K562 (cell line): ENCODE measurements at regions not wholly inside any gene's neighbourhood (a gene's known extent, or its start where the extent isn't known, plus 50 kb on each side); places are given as distances from the start of the nearest gene placed in this dataset.

Experiments used
- ATAC-seq: fragments of 200-7000 bp; cut with Tn5 transposase; 3 replicates; pipeline ENCODE4 v1.9.1; 2020; ENCODE audit warnings: moderate library complexity
- BruUV-seq: library from RNA; stranded (reverse); fragments of 400-500 nt; replicated peaks from 2 replicates; lab custom pipeline; 2021; lab: Mats Ljungman, UMichigan
- CTCF ChIA-PET: fragments of 300-600 bp; formaldehyde crosslinking; extraction: SDS; loops from one replicate; lab custom pipeline; 2021; ENCODE audit warnings: low intra/inter-chr PET ratio; lab: Yijun Ruan, JAX
- POLR2A ChIA-PET: fragments of 300-600, 350-650 bp; sonication (Branson Sonifier 250); formaldehyde crosslinking; extraction: SDS; loops from one replicate; lab custom pipeline; 2021; ENCODE audit warnings: antibody characterized with exemption, inconsistent platforms; lab: Yijun Ruan, JAX
- DNase-seq, 4 experiments: peaks; one replicate each; pipeline versions ENCODE4 v3.0.0 to v3.0.0-alpha.2; 2011 to 2018; ENCODE audit warnings: low spot score in 3 of 4, mixed read lengths in 3 of 4; ENCODE audit errors: extremely low read depth in 1 of 4
- FAIRE-seq: peaks from 2 replicates; lab custom pipeline; 2011; peaks lifted over from hg19 to GRCh38; lab: Jason Lieb, UNC
- H2AFZ ChIP-seq: 2 replicates; pipeline ENCODE4 v1.6.0; 2011; ENCODE audit warnings: low read depth, low read length, control low read depth, inconsistent platforms
- H3K27ac ChIP-seq: fragments of 200-600 bp; 3 replicates; pipeline ENCODE4 v1.8.0; 2011; ENCODE audit warnings: low read depth, mild to moderate bottlenecking, control low read depth, inconsistent platforms, low read length, moderate library complexity, mixed read lengths; ENCODE audit errors: extremely low read depth
- H3K27me3 ChIP-seq, 2 experiments: fragments of 300-600 bp in 1 of 2; 2 replicates in 1 of 2; 3 replicates in 1 of 2; pipeline versions ENCODE4 v1.6.0 to v1.8.0; 2011; ENCODE audit warnings: inconsistent platforms in 2 of 2, low read length in 2 of 2, mild to moderate bottlenecking in 1 of 2, mixed read lengths in 1 of 2, moderate library complexity in 1 of 2; ENCODE audit not compliant: control insufficient read depth in 2 of 2, insufficient read depth in 2 of 2
- H3K36me3 ChIP-seq: fragments of 300-600 bp; 3 replicates; pipeline ENCODE4 v1.8.0; 2011; ENCODE audit warnings: mild to moderate bottlenecking, low read length, inconsistent platforms; ENCODE audit not compliant: control insufficient read depth, insufficient read depth
- H3K4me1 ChIP-seq, 2 experiments: fragments of 200-600 bp in 1 of 2; replicated peaks in 1 of 2; 2 replicates in 1 of 2; 3 replicates in 1 of 2; pipeline versions ENCODE4 v1.5.1 to v1.8.0; 2011; ENCODE audit warnings: inconsistent platforms in 2 of 2, low read length in 2 of 2, mild to moderate bottlenecking in 1 of 2, mixed read lengths in 1 of 2, moderate library complexity in 1 of 2; ENCODE audit not compliant: control insufficient read depth in 2 of 2, insufficient read depth in 2 of 2
- H3K4me2 ChIP-seq: 2 replicates; pipeline ENCODE4 v1.6.1; 2011; ENCODE audit warnings: low read length, control low read depth, inconsistent platforms, mixed read lengths; ENCODE audit not compliant: insufficient read depth
- H3K4me3 ChIP-seq: fragments of 200-600 bp; sonication (generic), shearing (Covaris generic); 2 replicates; pipeline ENCODE4 v1.5.1; 2016; ENCODE audit warnings: control low read depth, inconsistent platforms
- H3K79me2 ChIP-seq: fragments of 200-600 bp; 3 replicates; pipeline ENCODE4 v1.8.0; 2011; ENCODE audit warnings: low read length, inconsistent platforms; ENCODE audit not compliant: control insufficient read depth, insufficient read depth
- H3K9ac ChIP-seq, 2 experiments: 2 replicates each; pipeline versions ENCODE4 v1.6.0 to v1.6.1; 2011; ENCODE audit warnings: low read depth in 2 of 2, low read length in 2 of 2, control low read depth in 1 of 2, inconsistent platforms in 1 of 2, mild to moderate bottlenecking in 1 of 2, mixed read lengths in 1 of 2; ENCODE audit not compliant: insufficient read depth in 1 of 2
- H3K9me1 ChIP-seq: one replicate; pipeline ENCODE4 v1.6.0; 2011; ENCODE audit warnings: inconsistent platforms, mild to moderate bottlenecking, low read length, moderate library complexity; ENCODE audit not compliant: control insufficient read depth, insufficient read depth
- H3K9me3 ChIP-seq: replicated peaks from 2 replicates; pipeline ENCODE4 v1.5.1; 2011; ENCODE audit warnings: low read depth, low read length, inconsistent platforms; ENCODE audit not compliant: control insufficient read depth, insufficient read depth
- H4K20me1 ChIP-seq: replicated peaks from 2 replicates; pipeline ENCODE4 v1.6.1; 2011; ENCODE audit warnings: low read length, inconsistent platforms, mixed read lengths; ENCODE audit not compliant: control insufficient read depth, insufficient read depth
- ARHGAP35 ChIP-seq: fragments of 450-650 bp; IDR thresholded peaks from 2 replicates; pipeline ENCODE4 v1.6.1; 2018; ENCODE audit not compliant: partially characterized antibody
- CTBP1 ChIP-seq: fragments of 450-650 bp; IDR thresholded peaks from 2 replicates; pipeline ENCODE4 v1.6.1; 2016; ENCODE audit warnings: borderline replicate concordance
- DPF2 ChIP-seq: fragments of 450-650 bp; IDR thresholded peaks from 2 replicates; pipeline ENCODE4 v1.6.1; 2016
- ESRRA ChIP-seq: fragments of 450-650 bp; IDR thresholded peaks from 2 replicates; pipeline ENCODE4 v1.6.1; 2014; ENCODE audit warnings: low read depth, mild to moderate bottlenecking, moderate library complexity, borderline replicate concordance
- GATAD2B ChIP-seq: fragments of 450-650 bp; IDR thresholded peaks from 2 replicates; pipeline ENCODE4 v1.6.1; 2017; ENCODE audit warnings: mild to moderate bottlenecking, borderline replicate concordance
- HIVEP1 ChIP-seq: fragments of 250-450 bp; sonication (Bioruptor Pico); IDR thresholded peaks from 2 replicates; pipeline ENCODE4 v1.4.0; 2020; ENCODE audit warnings: mild to moderate bottlenecking
- JUND ChIP-seq, 2 experiments: IDR thresholded peaks; 2 replicates in 1 of 2; 3 replicates in 1 of 2; pipeline ENCODE4 v1.6.1; 2011; ENCODE audit warnings: borderline replicate concordance in 2 of 2, low read depth in 2 of 2, low read length in 2 of 2, improper control_type of control experiment in 1 of 2, missing biosample characterization in 1 of 2, missing genetic modification characterization in 1 of 2, missing genetic modification reagents in 1 of 2
- NCOR1 ChIP-seq: fragments of 450-650 bp; IDR thresholded peaks from 2 replicates; pipeline ENCODE4 v1.6.1; 2016; ENCODE audit warnings: mild to moderate bottlenecking, moderate library complexity
- NFIC ChIP-seq: fragments of 450-650 bp; IDR thresholded peaks from 2 replicates; pipeline ENCODE4 v1.6.1; 2017; ENCODE audit warnings: mild to moderate bottlenecking, inconsistent platforms
- NR2C2 ChIP-seq, 2 experiments: fragments of 200-800 bp in 1 of 2; sonication (Bioruptor generic) in 1 of 2; sonication (generic) in 1 of 2; formaldehyde crosslinking in 1 of 2; IDR thresholded peaks; 2 replicates each; pipeline versions ENCODE4 v1.6.1 to v1.8.0; 2016 to 2022; ENCODE audit warnings: mild to moderate bottlenecking in 1 of 2, missing compliant biosample characterization in 1 of 2, missing genetic modification characterization in 1 of 2, missing genetic modification reagents in 1 of 2
- TAL1 ChIP-seq: fragments of 450-650 bp; IDR thresholded peaks from 2 replicates; pipeline ENCODE4 v1.6.1; 2016; ENCODE audit warnings: mild to moderate bottlenecking
- ZNF184 ChIP-seq: sonication (generic); formaldehyde crosslinking; IDR thresholded peaks from 2 replicates; pipeline ENCODE4 v1.5.0; 2020; ENCODE audit warnings: missing genetic modification reagents
- ZNF408 ChIP-seq: fragments of 250-450 bp; sonication (Bioruptor Pico); IDR thresholded peaks from 2 replicates; pipeline ENCODE4 v1.4.0; 2020; ENCODE audit warnings: low read depth, mild to moderate bottlenecking, moderate library complexity
- ZNF445 ChIP-seq: fragments of 250-450 bp; sonication (Bioruptor Pico); IDR thresholded peaks from 2 replicates; pipeline ENCODE4 v1.4.0; 2020; ENCODE audit warnings: low read depth, mild to moderate bottlenecking, moderate library complexity
- ZNF507 ChIP-seq: conservative IDR thresholded peaks from 2 replicates; pipeline ENCODE4 v1.6.1; 2017; ENCODE audit warnings: missing genetic modification characterization, missing compliant biosample characterization
- WGBS: fragments of 100-300 bp; shearing (Covaris generic); methylation state at CpG from one replicate; pipeline ENCODE4 v1.1.6; 2016; ENCODE audit warnings: low coverage, mixed read lengths; ENCODE audit not compliant: insufficient coverage; ENCODE audit errors: missing lambda C conversion rate; 5-methylcytosine and 5-hydroxymethylcytosine counted together
- in situ Hi-C: fragments of 300-500 bp; cut with MboI; formaldehyde crosslinking; loops from 4 replicates; pipeline ENCODE4 v1.15.0; 2018; ENCODE audit warnings: inconsistent platforms, mixed read lengths
- intact Hi-C: fragments of 100-400 bp; cut with micrococcal nuclease; formaldehyde crosslinking; loops from 2 replicates; pipeline ENCODE4 v1.14.2; 2022
- TF ChIP-seq, protein P1 (sequence below): sonication (generic); formaldehyde crosslinking; IDR thresholded peaks from 2 replicates; pipeline ENCODE4 v1.8.0; 2022; ENCODE audit warnings: mild to moderate bottlenecking, missing genetic modification reagents, borderline replicate concordance
- TF ChIP-seq, protein P2 (sequence below): IDR thresholded peaks from 2 replicates; pipeline ENCODE4 v1.6.1; 2016; ENCODE audit warnings: missing genetic modification characterization, missing compliant biosample characterization
- TF ChIP-seq, protein P3 (sequence below): fragments of 250-450 bp; sonication (Bioruptor Pico); IDR thresholded peaks from 2 replicates; pipeline ENCODE4 v1.8.0; 2022; ENCODE audit warnings: inconsistent platforms

DNA sequence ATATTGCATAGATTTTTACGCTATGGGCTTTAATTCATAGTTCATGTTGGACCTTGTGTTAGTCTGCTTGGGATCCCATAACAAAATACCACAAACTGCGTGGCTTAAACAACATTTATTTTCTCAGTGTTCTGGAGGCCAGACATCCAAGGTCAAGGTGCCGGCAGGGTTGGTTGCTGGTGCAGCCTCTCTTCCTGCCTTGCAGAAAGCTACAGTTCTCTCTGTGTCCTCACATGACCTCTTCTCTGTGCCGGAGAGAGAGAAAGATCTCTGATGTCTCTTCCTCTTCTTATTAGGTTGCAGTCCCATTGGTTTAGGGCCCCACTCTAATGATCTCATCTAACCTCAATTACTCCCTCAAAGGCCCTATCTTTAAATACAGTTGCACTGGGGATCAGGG, 170.5 kb downstream of the IPO8 start:
- ChIA-PET POLR2A (no interaction called here), CTCF (no interaction called here)
- Histone ChIP-seq H3K79me2 (no peaks in the 10 kb centered on the region), H3K9me1 (no peaks in the 10 kb centered on the region), H4K20me1 (no peaks in the 10 kb centered on the region), H3K4me1 (peaks cover 0 to 17% of the 10 kb centered on the region in 2 experiments; a peak in 3 of 5 replicates), H3K4me2 (no peak overlapping the region), H2AFZ (no peak overlapping the region), H3K27ac (no peak overlapping the region), H3K4me3 (no peak overlapping the region), H3K36me3 (no peaks in the 10 kb centered on the region), H3K9ac (no peak overlapping the region), H3K9me3 (no peaks in the 10 kb centered on the region), H3K27me3 (no peaks in the 10 kb centered on the region)
- in situ Hi-C loops: no loop called here
- DNase-seq (peak in 2 of 4 experiments; percentile 34 to 39), ATAC-seq (no peak), FAIRE-seq (no peak)
- intact Hi-C loops: no loop called here
- WGBS: 23% methylated on average over 4 of the region's 4 CpGs
- no TSS peak for BruUV-seq
- peak; percentile 15; the same call in 1 of the 2 replicates for TF ChIP-seq CTBP1
- no peak for TF ChIP-seq NFIC
- TF ChIP-seq GATAD2B: no peak
- TF ChIP-seq TAL1: no peak
- peak; percentile 80 for TF ChIP-seq ESRRA
- TF ChIP-seq DPF2: 0 out of 2 replicates have a peak, but pooled peaks have one; percentile 21
- no peak for TF ChIP-seq ZNF445 (CRISPR knock-in tag)
- TF ChIP-seq, protein P1, sequence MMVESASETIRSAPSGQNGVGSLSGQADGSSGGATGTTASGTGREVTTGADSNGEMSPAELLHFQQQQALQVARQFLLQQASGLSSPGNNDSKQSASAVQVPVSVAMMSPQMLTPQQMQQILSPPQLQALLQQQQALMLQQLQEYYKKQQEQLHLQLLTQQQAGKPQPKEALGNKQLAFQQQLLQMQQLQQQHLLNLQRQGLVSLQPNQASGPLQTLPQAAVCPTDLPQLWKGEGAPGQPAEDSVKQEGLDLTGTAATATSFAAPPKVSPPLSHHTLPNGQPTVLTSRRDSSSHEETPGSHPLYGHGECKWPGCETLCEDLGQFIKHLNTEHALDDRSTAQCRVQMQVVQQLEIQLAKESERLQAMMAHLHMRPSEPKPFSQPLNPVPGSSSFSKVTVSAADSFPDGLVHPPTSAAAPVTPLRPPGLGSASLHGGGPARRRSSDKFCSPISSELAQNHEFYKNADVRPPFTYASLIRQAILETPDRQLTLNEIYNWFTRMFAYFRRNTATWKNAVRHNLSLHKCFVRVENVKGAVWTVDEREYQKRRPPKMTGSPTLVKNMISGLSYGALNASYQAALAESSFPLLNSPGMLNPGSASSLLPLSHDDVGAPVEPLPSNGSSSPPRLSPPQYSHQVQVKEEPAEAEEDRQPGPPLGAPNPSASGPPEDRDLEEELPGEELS (CRISPR knock-in tag): no peak
- TF ChIP-seq JUND (IDR thresholded peaks at IDR 0.05; ENCODE audit: borderline replicate concordance, low read depth, low read length): no peak
- TF ChIP-seq JUND (tag; IDR thresholded peaks at IDR 0.05; ENCODE audit: borderline replicate concordance, low read depth, low read length): 0 out of 3 replicates have a peak, but pooled peaks have one; percentile 42
- TF ChIP-seq ZNF408: no peak
- no peak for TF ChIP-seq ZNF507 (tag)
- TF ChIP-seq, protein P2, sequence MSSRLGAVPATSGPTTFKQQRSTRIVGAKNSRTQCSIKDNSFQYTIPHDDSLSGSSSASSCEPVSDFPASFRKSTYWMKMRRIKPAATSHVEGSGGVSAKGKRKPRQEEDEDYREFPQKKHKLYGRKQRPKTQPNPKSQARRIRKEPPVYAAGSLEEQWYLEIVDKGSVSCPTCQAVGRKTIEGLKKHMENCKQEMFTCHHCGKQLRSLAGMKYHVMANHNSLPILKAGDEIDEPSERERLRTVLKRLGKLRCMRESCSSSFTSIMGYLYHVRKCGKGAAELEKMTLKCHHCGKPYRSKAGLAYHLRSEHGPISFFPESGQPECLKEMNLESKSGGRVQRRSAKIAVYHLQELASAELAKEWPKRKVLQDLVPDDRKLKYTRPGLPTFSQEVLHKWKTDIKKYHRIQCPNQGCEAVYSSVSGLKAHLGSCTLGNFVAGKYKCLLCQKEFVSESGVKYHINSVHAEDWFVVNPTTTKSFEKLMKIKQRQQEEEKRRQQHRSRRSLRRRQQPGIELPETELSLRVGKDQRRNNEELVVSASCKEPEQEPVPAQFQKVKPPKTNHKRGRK (tag): no peak
- no peak for TF ChIP-seq ZNF184
- TF ChIP-seq NR2C2 (CRISPR knock-in tag; IDR thresholded peaks at IDR 0.05): no peak
- TF ChIP-seq NR2C2 (tag; IDR thresholded peaks at IDR 0.05): 0 out of 2 replicates have a peak, but pooled peaks have one; percentile 25
- no peak for TF ChIP-seq HIVEP1 (CRISPR knock-in tag)
- no peak for TF ChIP-seq NCOR1
- TF ChIP-seq, protein P3, sequence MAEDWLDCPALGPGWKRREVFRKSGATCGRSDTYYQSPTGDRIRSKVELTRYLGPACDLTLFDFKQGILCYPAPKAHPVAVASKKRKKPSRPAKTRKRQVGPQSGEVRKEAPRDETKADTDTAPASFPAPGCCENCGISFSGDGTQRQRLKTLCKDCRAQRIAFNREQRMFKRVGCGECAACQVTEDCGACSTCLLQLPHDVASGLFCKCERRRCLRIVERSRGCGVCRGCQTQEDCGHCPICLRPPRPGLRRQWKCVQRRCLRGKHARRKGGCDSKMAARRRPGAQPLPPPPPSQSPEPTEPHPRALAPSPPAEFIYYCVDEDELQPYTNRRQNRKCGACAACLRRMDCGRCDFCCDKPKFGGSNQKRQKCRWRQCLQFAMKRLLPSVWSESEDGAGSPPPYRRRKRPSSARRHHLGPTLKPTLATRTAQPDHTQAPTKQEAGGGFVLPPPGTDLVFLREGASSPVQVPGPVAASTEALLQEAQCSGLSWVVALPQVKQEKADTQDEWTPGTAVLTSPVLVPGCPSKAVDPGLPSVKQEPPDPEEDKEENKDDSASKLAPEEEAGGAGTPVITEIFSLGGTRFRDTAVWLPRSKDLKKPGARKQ: no peak
- TF ChIP-seq ARHGAP35: no peak
